H9 (cell line): ENCODE measurements at regions not wholly inside any gene's neighbourhood (a gene's known extent, or its start where the extent isn't known, plus 50 kb on each side); places are given as distances from the start of the nearest gene placed in this dataset.

Source experiments
- DNase-seq: peaks from one replicate; pipeline ENCODE4 v3.0.0-alpha.2; 2017
- H2AFZ ChIP-seq: one replicate; pipeline ENCODE4 v1.6.1; 2013; ENCODE audit warnings: mild to moderate bottlenecking, low read length, control low read depth, moderate library complexity
- H2AK5ac ChIP-seq: 2 replicates; pipeline ENCODE4 v1.6.1; 2013; ENCODE audit warnings: low read length, control low read depth, mixed read lengths; ENCODE audit not compliant: insufficient read length
- H2BK120ac ChIP-seq: one replicate; pipeline ENCODE4 v1.6.1; 2013; ENCODE audit warnings: low read depth, mild to moderate bottlenecking, low read length, control low read depth, inconsistent platforms; ENCODE audit not compliant: poor library complexity, severe bottlenecking
- H2BK12ac ChIP-seq: 2 replicates; pipeline ENCODE4 v1.6.1; 2013; ENCODE audit warnings: low read length, control low read depth, mixed read lengths, low read depth; ENCODE audit not compliant: insufficient read length
- H2BK15ac ChIP-seq: 2 replicates; pipeline ENCODE4 v1.6.1; 2013; ENCODE audit warnings: low read depth, low read length, control low read depth
- H2BK20ac ChIP-seq: one replicate; pipeline ENCODE4 v1.6.1; 2013; ENCODE audit warnings: low read depth, mild to moderate bottlenecking, low read length, control low read depth, inconsistent platforms; ENCODE audit not compliant: poor library complexity, severe bottlenecking
- H2BK5ac ChIP-seq: 2 replicates; pipeline ENCODE4 v1.6.1; 2013; ENCODE audit warnings: low read length, control low read depth, mixed read lengths; ENCODE audit not compliant: insufficient read length
- H3K14ac ChIP-seq: 2 replicates; pipeline ENCODE4 v1.6.1; 2013; ENCODE audit warnings: low read length, control low read depth; ENCODE audit not compliant: insufficient read depth
- H3K18ac ChIP-seq: 2 replicates; pipeline ENCODE4 v1.6.1; 2013; ENCODE audit warnings: low read depth, mild to moderate bottlenecking, mixed read lengths, low read length, control low read depth; ENCODE audit not compliant: insufficient read length
- H3K23ac ChIP-seq: 2 replicates; pipeline ENCODE4 v1.6.1; 2013; ENCODE audit warnings: low read length, control low read depth, mixed read lengths, low read depth; ENCODE audit not compliant: insufficient read length
- H3K23me2 ChIP-seq: 2 replicates; pipeline ENCODE4 v1.6.1; 2013; ENCODE audit warnings: low read depth, mild to moderate bottlenecking, mixed read lengths, low read length, control low read depth; ENCODE audit not compliant: insufficient read length, poor library complexity, severe bottlenecking
- H3K27ac ChIP-seq: 2 replicates; pipeline ENCODE4 v1.5.1; 2013; ENCODE audit warnings: low read length, control low read depth, mixed read lengths, low read depth; ENCODE audit not compliant: insufficient read length
- H3K27me3 ChIP-seq: 2 replicates; pipeline ENCODE4 v1.6.1; 2013; ENCODE audit warnings: low read length, control low read depth, inconsistent platforms; ENCODE audit not compliant: insufficient read depth
- H3K4ac ChIP-seq: 2 replicates; pipeline ENCODE4 v1.6.1; 2013; ENCODE audit warnings: low read depth, mild to moderate bottlenecking, control low read depth, inconsistent platforms, low read length, moderate library complexity
- H3K4me1 ChIP-seq: 2 replicates; pipeline ENCODE4 v1.6.1; 2013; ENCODE audit warnings: low read length, control low read depth, inconsistent platforms; ENCODE audit not compliant: insufficient read depth
- H3K4me2 ChIP-seq: 2 replicates; pipeline ENCODE4 v1.6.1; 2013; ENCODE audit warnings: low read length, control low read depth, mixed read lengths; ENCODE audit not compliant: insufficient read length, insufficient read depth
- H3K56ac ChIP-seq: 2 replicates; pipeline ENCODE4 v1.6.1; 2013; ENCODE audit warnings: low read depth, mild to moderate bottlenecking, mixed read lengths, low read length, control low read depth; ENCODE audit not compliant: insufficient read length
- H3K79me1 ChIP-seq: 2 replicates; pipeline ENCODE4 v1.6.1; 2013; ENCODE audit warnings: low read depth, mild to moderate bottlenecking, moderate library complexity, low read length, control low read depth, inconsistent platforms; ENCODE audit not compliant: insufficient read depth, poor library complexity, severe bottlenecking
- H3K79me2 ChIP-seq: 2 replicates; pipeline ENCODE4 v1.6.1; 2013; ENCODE audit warnings: low read length, control low read depth, inconsistent platforms; ENCODE audit not compliant: insufficient read depth
- H3K9ac ChIP-seq: 2 replicates; pipeline ENCODE4 v1.6.1; 2013; ENCODE audit warnings: low read length, control low read depth, mixed read lengths; ENCODE audit not compliant: insufficient read length; ENCODE audit errors: extremely low read depth
- H3K9me3 ChIP-seq: one replicate; pipeline ENCODE4 v1.6.1; 2013; ENCODE audit warnings: low read depth, low read length, inconsistent platforms; ENCODE audit not compliant: control insufficient read depth
- H3T11ph ChIP-seq: one replicate; pipeline ENCODE4 v1.6.1; 2013; ENCODE audit warnings: mild to moderate bottlenecking, low read length, control low read depth, inconsistent platforms
- H4K20me1 ChIP-seq: one replicate; pipeline ENCODE4 v1.6.1; 2013; ENCODE audit not compliant: control insufficient read depth, insufficient read length, insufficient read depth
- H4K5ac ChIP-seq: 2 replicates; pipeline ENCODE4 v1.6.1; 2013; ENCODE audit warnings: low read depth, mild to moderate bottlenecking, mixed read lengths, low read length, control low read depth; ENCODE audit not compliant: insufficient read length
- H4K8ac ChIP-seq: replicated peaks from 2 replicates; pipeline ENCODE4 v1.6.1; 2013; ENCODE audit warnings: low read length, control low read depth, mixed read lengths, low read depth; ENCODE audit not compliant: insufficient read length
- H4K91ac ChIP-seq: 2 replicates; pipeline ENCODE4 v1.6.1; 2013; ENCODE audit warnings: low read depth, mild to moderate bottlenecking, moderate library complexity, mixed read lengths, low read length, control low read depth; ENCODE audit not compliant: insufficient read length
- H3K27ac Mint-ChIP-seq, 3 experiments: 2 replicates in 2 of 3; 3 replicates in 1 of 3; pipeline ENCODE4 v1.8.0; 2020 to 2021; ENCODE audit warnings: mixed read lengths in 3 of 3, mild to moderate bottlenecking in 1 of 3, moderate library complexity in 1 of 3
- H3K27me3 Mint-ChIP-seq: 2 replicates; pipeline ENCODE4 v1.8.0; 2021; ENCODE audit warnings: low read depth, mild to moderate bottlenecking, moderate library complexity, mixed read lengths
- H3K36me3 Mint-ChIP-seq, 3 experiments: 2 replicates in 2 of 3; 3 replicates in 1 of 3; pipeline ENCODE4 v1.8.0; 2020 to 2021; ENCODE audit warnings: low read depth in 3 of 3, mixed read lengths in 3 of 3; ENCODE audit not compliant: insufficient read depth in 1 of 3
- H3K4me1 Mint-ChIP-seq, 2 experiments: 2 replicates each; pipeline ENCODE4 v1.8.0; 2020; ENCODE audit warnings: mixed read lengths in 2 of 2
- H3K4me3 Mint-ChIP-seq, 2 experiments: 2 replicates in 1 of 2; 3 replicates in 1 of 2; pipeline ENCODE4 v1.8.0; 2020 to 2021; ENCODE audit warnings: mild to moderate bottlenecking in 2 of 2, mixed read lengths in 2 of 2, moderate library complexity in 1 of 2
- H3K9me3 Mint-ChIP-seq, 2 experiments: 2 replicates in 1 of 2; 3 replicates in 1 of 2; pipeline ENCODE4 v1.8.0; 2020; ENCODE audit warnings: mild to moderate bottlenecking in 2 of 2, mixed read lengths in 2 of 2, moderate library complexity in 1 of 2
- WGBS: extraction: QIAGEN DNeasy Blood & Tissue Kit; methylation state at CpG from one replicate; pipeline ENCODE4 v1.1.7; 2013; ENCODE audit warnings: missing lambda C conversion rate, low lambda C conversion rate, mixed read lengths; ENCODE audit not compliant: insufficient read length; ENCODE audit errors: extremely low coverage; 5-methylcytosine and 5-hydroxymethylcytosine counted together
- TF ChIP-seq, protein P1 (sequence below): fragments of 200-600 bp; sonication (generic); conservative IDR thresholded peaks from 3 replicates; pipeline ENCODE4 v1.8.0; 2021; ENCODE audit warnings: antibody characterized with exemption, mild to moderate bottlenecking

DNA sequence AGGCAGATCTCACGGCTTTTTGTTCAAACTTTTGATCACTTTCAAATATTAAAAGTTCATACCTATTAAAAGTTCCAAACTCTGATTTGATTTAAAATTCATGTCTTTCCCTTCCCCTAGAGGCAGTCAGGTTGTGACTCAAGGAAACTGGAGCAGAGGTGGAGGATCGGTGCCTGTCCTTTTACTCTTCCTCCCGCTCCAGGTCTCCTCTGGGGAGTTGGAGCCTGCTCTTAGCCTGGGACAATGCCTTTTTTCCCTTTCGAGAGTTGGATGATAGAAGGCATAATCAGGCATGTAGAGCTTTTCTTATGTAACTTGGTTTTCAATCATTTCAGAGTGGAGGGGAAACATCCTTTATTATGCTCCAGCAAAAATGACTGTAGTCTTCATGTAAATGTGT is 1706.1 kb upstream of the CELF4 start:
- Histone ChIP-seq H2AK5ac (no peak overlapping the region), H3K23ac (no peak overlapping the region), H2BK12ac (no peak overlapping the region), H2BK5ac (no peak overlapping the region), H3K79me2 (no peaks in the 10 kb centered on the region), H3K4me2 (no peak overlapping the region), H2BK15ac (no peak overlapping the region), H3K27me3 (no peaks in the 10 kb centered on the region), H2BK20ac (no peak overlapping the region), H3K56ac (no peak overlapping the region), H3K4me1 (peaks cover 4% of the 10 kb centered on the region; the same call in 1 of the 2 replicates), H3K9me3 (no peaks in the 10 kb centered on the region), H3T11ph (no peak overlapping the region), H4K8ac (no peak overlapping the region), H3K27ac (no peak overlapping the region), H2BK120ac (no peak overlapping the region), H2AFZ (no peak overlapping the region), H4K91ac (no peak overlapping the region), H3K23me2 (no peaks in the 10 kb centered on the region), H3K9ac (no peak overlapping the region), H3K18ac (no peak overlapping the region), H3K4ac (no peak overlapping the region), H4K5ac (no peak overlapping the region), H4K20me1 (no peaks in the 10 kb centered on the region), H3K79me1 (no peaks in the 10 kb centered on the region), H3K14ac (no peak overlapping the region)
- no CpG with 5 or more reads among the region's 4 CpGs for WGBS
- Mint-ChIP-seq H3K4me1 (peaks cover 23 to 25% of the 10 kb centered on the region in 2 experiments), H3K27ac (no peak overlapping the region), H3K27me3 (no peaks in the 10 kb centered on the region), H3K9me3 (no peaks in the 10 kb centered on the region), H3K36me3 (no peaks in the 10 kb centered on the region; a peak in 1 of 7 replicates), H3K4me3 (no peak overlapping the region)
- TF ChIP-seq, protein P1, sequence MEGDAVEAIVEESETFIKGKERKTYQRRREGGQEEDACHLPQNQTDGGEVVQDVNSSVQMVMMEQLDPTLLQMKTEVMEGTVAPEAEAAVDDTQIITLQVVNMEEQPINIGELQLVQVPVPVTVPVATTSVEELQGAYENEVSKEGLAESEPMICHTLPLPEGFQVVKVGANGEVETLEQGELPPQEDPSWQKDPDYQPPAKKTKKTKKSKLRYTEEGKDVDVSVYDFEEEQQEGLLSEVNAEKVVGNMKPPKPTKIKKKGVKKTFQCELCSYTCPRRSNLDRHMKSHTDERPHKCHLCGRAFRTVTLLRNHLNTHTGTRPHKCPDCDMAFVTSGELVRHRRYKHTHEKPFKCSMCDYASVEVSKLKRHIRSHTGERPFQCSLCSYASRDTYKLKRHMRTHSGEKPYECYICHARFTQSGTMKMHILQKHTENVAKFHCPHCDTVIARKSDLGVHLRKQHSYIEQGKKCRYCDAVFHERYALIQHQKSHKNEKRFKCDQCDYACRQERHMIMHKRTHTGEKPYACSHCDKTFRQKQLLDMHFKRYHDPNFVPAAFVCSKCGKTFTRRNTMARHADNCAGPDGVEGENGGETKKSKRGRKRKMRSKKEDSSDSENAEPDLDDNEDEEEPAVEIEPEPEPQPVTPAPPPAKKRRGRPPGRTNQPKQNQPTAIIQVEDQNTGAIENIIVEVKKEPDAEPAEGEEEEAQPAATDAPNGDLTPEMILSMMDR, result no peak
- no peak for DNase-seq
